Esophagus muscularis mucosa (tissue), 4 donors: ENCODE measurements at regions not wholly inside any gene's neighbourhood (a gene's known extent, or its start where the extent isn't known, plus 50 kb on each side); places are given as distances from the start of the nearest gene placed in this dataset.

Source experiments
- DNase-seq: peaks from one replicate; pipeline ENCODE4 v3.0.0-alpha.2; 2017; ENCODE audit errors: extremely low spot score
- H3K27ac ChIP-seq, 4 donors: fragments of 200-600 bp; sonication (generic); replicated peaks in 1 of 4; 1 replicate in 3 of 4; 2 replicates in 1 of 4; pipeline ENCODE4 v1.5.1; 2016 to 2019; ENCODE audit warnings: mild to moderate bottlenecking in 1 of 4
- H3K27me3 ChIP-seq, 4 donors: fragments of 200-600 bp; sonication (generic); one replicate each; pipeline versions ENCODE4 v1.5.1 to v1.6.0; 2016 to 2019
- H3K36me3 ChIP-seq, 4 donors: fragments of 200-600 bp; sonication (generic); one replicate each; pipeline ENCODE4 v1.5.1; 2016 to 2019
- H3K4me1 ChIP-seq, 4 donors: fragments of 200-600 bp; sonication (generic); one replicate each; pipeline ENCODE4 v1.5.1; 2016 to 2019
- H3K4me3 ChIP-seq, 4 donors: fragments of 200-600 bp; sonication (generic); 1 replicate in 2 of 4; 2 replicates in 2 of 4; pipeline ENCODE4 v1.5.1; 2016 to 2019; ENCODE audit warnings: mild to moderate bottlenecking in 4 of 4, moderate library complexity in 1 of 4
- H3K9me3 ChIP-seq, 4 donors: fragments of 200-600 bp; sonication (generic); 1 replicate in 3 of 4; 2 replicates in 1 of 4; pipeline ENCODE4 v1.5.1; 2016 to 2019
- EP300 ChIP-seq: sonication (generic); formaldehyde crosslinking; IDR thresholded peaks from one replicate; pipeline ENCODE4 v1.6.1; 2017; ENCODE audit warnings: antibody characterized with exemption
- POLR2A ChIP-seq: fragments of 450-650 bp; IDR thresholded peaks from one replicate; pipeline ENCODE4 v1.6.1; 2017; ENCODE audit warnings: antibody characterized with exemption, moderate library complexity, mild to moderate bottlenecking, low read depth
- POLR2AphosphoS5 ChIP-seq, 2 donors: sonication (generic); formaldehyde crosslinking; IDR thresholded peaks; one replicate each; pipeline ENCODE4 v1.6.1; 2017; ENCODE audit warnings: antibody characterized with exemption in 2 of 2
- WGBS: methylation state at CpG from one replicate; pipeline ENCODE4 v1.1.5; 2018; 5-methylcytosine and 5-hydroxymethylcytosine counted together
- intact Hi-C: fragments of 100-400 bp; cut with DNase I; formaldehyde crosslinking; loops from one replicate; pipeline ENCODE4 v1.15.1; 2023
- TF ChIP-seq, protein P1 (sequence below), 3 experiments: fragments of 200-600 bp in 2 of 3; fragments of 450-650 bp in 1 of 3; sonication (generic) in 2 of 3; IDR thresholded peaks; one replicate each; pipeline ENCODE4 v1.5.1; 2017 to 2019; ENCODE audit warnings: antibody characterized with exemption in 3 of 3, mild to moderate bottlenecking in 2 of 3, moderate library complexity in 1 of 3

- no peaks in the 10 kb centered on the region for H3K4me1 ChIP-seq
- intact Hi-C loops = no loop called here
- TF ChIP-seq EP300 (no peak), POLR2AphosphoS5 (IDR thresholded peaks at IDR 0.05) (no peak), POLR2A (no peak)
- TF ChIP-seq, protein P1, sequence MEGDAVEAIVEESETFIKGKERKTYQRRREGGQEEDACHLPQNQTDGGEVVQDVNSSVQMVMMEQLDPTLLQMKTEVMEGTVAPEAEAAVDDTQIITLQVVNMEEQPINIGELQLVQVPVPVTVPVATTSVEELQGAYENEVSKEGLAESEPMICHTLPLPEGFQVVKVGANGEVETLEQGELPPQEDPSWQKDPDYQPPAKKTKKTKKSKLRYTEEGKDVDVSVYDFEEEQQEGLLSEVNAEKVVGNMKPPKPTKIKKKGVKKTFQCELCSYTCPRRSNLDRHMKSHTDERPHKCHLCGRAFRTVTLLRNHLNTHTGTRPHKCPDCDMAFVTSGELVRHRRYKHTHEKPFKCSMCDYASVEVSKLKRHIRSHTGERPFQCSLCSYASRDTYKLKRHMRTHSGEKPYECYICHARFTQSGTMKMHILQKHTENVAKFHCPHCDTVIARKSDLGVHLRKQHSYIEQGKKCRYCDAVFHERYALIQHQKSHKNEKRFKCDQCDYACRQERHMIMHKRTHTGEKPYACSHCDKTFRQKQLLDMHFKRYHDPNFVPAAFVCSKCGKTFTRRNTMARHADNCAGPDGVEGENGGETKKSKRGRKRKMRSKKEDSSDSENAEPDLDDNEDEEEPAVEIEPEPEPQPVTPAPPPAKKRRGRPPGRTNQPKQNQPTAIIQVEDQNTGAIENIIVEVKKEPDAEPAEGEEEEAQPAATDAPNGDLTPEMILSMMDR (IDR thresholded peaks at IDR 0.05) = no peak
- H3K9me3 ChIP-seq = no peaks in the 10 kb centered on the region
- H3K27ac ChIP-seq = no peak overlapping the region
- no peak for DNase-seq
- H3K36me3 ChIP-seq = no peaks in the 10 kb centered on the region
- H3K4me3 ChIP-seq = no peak overlapping the region
- WGBS = 94% methylated on average over 2 of the region's 2 CpGs
- H3K27me3 ChIP-seq = no peaks in the 10 kb centered on the region
These were observed 383.1 kb upstream of the PAPPA start for GRCh38 chr9:115770521-115770920.

DNA sequence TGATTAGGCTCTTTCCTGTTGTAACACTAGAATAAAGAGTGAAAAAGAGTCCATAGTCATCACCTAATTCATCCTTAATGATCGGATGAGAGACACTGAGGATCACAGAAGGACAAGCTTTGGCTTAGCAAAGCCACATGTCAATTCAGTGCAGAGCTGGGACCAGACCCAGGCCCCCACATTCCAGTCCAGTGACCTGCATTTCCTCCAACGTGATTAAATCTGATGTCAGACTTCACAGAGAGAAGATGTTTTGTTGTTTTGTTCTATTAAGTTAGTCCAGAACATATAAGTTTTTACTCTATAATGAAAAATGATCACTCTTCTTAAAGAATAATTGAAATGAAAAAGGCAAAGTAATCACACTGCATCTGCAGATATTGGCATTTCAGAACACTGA lies 377.9 kb upstream of the PAPPA start:
- intact Hi-C loops = no loop called here
- DNase-seq = no peak
- TF ChIP-seq, protein P1 (IDR thresholded peaks at IDR 0.05) = no peak
- TF ChIP-seq EP300 = no peak
- no peak for TF ChIP-seq POLR2A
- no peak for TF ChIP-seq POLR2AphosphoS5 (IDR thresholded peaks at IDR 0.05)
- Histone ChIP-seq H3K27me3 (no peaks in the 10 kb centered on the region), H3K4me1 (no peaks in the 10 kb centered on the region), H3K27ac (no peak overlapping the region), H3K36me3 (no peaks in the 10 kb centered on the region), H3K9me3 (no peaks in the 10 kb centered on the region), H3K4me3 (no peak overlapping the region)
- 22% methylated on average over 2 of the region's 2 CpGs for WGBS

DNA sequence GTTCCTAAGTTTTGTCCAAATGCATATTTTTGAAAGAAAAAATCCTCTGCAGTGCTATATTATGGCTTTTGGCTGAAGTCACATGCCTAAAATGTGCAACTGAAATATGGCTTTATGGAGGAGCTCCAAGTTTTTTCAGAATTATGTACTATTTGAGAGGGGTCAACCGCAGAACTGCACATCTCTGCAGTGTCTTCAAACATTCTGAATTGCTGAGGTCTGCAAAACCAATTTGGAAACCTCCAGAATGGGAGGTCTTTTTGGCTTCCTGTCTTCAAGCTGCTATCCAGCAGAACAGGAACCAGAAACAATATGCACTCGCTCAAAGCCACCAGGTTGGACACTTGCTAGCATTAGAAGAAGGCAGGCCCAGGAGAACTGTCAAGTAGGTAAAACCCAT lies 376.0 kb upstream of the PAPPA start:
- intact Hi-C loops = no loop called here
- no peak for DNase-seq

DNA sequence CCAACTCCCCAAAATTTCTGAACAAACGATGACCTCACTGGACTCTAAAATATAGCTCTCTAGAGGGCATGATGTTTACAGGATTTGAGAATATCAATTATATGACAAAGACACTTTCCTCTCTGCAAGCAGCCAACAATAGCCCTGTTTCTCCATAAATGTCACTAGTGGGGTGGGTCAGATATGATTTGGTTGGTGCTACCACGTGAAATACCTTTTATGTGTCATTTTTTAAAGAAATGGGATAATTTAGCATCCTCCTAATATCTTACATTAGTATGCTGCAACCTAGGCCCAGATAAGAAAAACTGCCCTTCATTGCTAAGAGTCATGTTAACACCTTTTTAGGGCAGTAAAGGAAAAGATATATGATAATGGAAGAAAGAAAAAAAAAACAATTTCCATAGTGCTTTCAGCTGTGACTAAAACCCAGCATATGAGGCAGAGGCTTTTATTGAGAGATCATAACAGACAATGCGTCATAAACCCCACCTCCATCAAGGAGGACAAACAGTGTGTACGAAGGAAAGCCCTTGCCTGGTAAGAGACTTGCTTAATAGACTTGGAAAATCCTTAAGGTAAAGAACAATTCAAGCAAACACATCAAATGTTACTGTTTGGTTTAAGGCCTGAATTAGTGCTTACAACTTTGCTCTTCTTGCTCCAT lies 372.4 kb upstream of the PAPPA start:
- H3K9me3 ChIP-seq = no peaks in the 10 kb centered on the region
- H3K4me1 ChIP-seq = no peaks in the 10 kb centered on the region
- H3K4me3 ChIP-seq = no peak overlapping the region
- DNase-seq = no peak
- H3K27ac ChIP-seq = no peak overlapping the region
- TF ChIP-seq POLR2AphosphoS5 (IDR thresholded peaks at IDR 0.05) (no peak), POLR2A (no peak), EP300 (no peak)
- TF ChIP-seq, protein P1 (IDR thresholded peaks at IDR 0.05) = no peak
- intact Hi-C loops = no loop called here
- 73% methylated on average over 4 of the region's 4 CpGs for WGBS
- no peaks in the 10 kb centered on the region for H3K36me3 ChIP-seq
- no peaks in the 10 kb centered on the region for H3K27me3 ChIP-seq

More for the DNA sequence above, 376.0 kb upstream of the PAPPA start:
- no peaks in the 10 kb centered on the region for H3K36me3 ChIP-seq
- no peaks in the 10 kb centered on the region for H3K4me1 ChIP-seq
- no peaks in the 10 kb centered on the region for H3K27me3 ChIP-seq
- H3K27ac ChIP-seq = no peak overlapping the region
- 82% methylated on average over 2 of the region's 2 CpGs for WGBS
- no peaks in the 10 kb centered on the region for H3K9me3 ChIP-seq
- TF ChIP-seq POLR2A = no peak
- TF ChIP-seq EP300 = no peak
- TF ChIP-seq POLR2AphosphoS5 (IDR thresholded peaks at IDR 0.05) = no peak
- TF ChIP-seq, protein P1 (IDR thresholded peaks at IDR 0.05) = no peak
- no peak overlapping the region for H3K4me3 ChIP-seq

- H3K36me3 ChIP-seq = no peaks in the 10 kb centered on the region
- no peaks in the 10 kb centered on the region for H3K27me3 ChIP-seq
- H3K4me3 ChIP-seq = no peak overlapping the region
- TF ChIP-seq, protein P1 (IDR thresholded peaks at IDR 0.05) = no peak
- no peak for TF ChIP-seq EP300
- no peak for TF ChIP-seq POLR2AphosphoS5 (IDR thresholded peaks at IDR 0.05)
- no peak for TF ChIP-seq POLR2A
- no peaks in the 10 kb centered on the region for H3K9me3 ChIP-seq
- DNase-seq = no peak
- intact Hi-C loops = no loop called here
- H3K4me1 ChIP-seq = no peaks in the 10 kb centered on the region
- WGBS = 27% methylated on average over 2 of the region's 2 CpGs
- H3K27ac ChIP-seq = no peak overlapping the region
These were observed 367.3 kb upstream of the PAPPA start for GRCh38 chr9:115786321-115786720.
